Limb (tissue), 2 donors: ENCODE measurements at regions not wholly inside any gene's neighbourhood (a gene's known extent, or its start where the extent isn't known, plus 50 kb on each side); places are given as distances from the start of the nearest gene placed in this dataset.
"Not testable (repeated sequence)": the region's sequence is repeated elsewhere in the genome, so short reads cannot be mapped to it uniquely, and the experiment has no call there.

Experiments
- DNase-seq, 2 donors: peaks; one replicate each; pipeline ENCODE4 v3.0.0-alpha.2; 2016; ENCODE audit errors: extremely low spot score in 2 of 2

DNA sequence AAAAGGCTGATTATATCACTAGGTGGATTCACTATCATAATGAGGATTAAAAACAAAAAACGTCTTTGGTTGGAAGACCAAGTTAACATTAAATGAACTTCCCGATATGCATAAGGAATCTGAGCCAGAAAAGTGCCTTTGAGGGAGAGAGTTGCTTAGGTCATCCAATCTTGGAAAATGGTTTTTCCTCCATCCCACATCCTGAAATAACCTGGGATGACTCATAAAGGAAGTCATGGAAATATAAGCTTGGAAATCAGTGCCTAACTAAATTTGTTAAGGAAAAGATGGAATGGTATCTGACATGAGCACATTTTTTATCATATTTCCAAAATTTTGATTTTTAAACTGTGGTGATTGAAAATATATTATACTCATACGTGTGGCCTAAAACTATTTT lies 66.0 kb downstream of the KBTBD8 start:
- no peak for DNase-seq

DNA sequence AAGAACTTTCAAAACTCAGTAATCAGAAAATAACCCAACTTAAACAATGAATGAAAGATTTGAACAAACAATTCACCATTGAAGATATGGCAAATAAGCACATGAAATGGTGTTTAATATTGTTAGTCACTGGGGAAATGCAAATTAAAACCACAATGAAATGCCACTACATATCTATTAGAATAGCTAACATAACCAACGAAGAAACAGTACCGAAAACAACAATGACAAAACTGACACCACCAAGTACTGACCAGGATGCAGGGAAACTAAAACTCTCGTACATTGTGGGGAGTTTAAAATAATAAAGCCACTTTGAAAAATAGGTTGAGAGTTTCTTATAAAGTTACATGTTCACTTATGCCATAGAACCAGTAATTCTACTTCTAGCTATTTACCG lies 69.1 kb downstream of the KBTBD8 start:
- DNase-seq = no peak

DNA sequence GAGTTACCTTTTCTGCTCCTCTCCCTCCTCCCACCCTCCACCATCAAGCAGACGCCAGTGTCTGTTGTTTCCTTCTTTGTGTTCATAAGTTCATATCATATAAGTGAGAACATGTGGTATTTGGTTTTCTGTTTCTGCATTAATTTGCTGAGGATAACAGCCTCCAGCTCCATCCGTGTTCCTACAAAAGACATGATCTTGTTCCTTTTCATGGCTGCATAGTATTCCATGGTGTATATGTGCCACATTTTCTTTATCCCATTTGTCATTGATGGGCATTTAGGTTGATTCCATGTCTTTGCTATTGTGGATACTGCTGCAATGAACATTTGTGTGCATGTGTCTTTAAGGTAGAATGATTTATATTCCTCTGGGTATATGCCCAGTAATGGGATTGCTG lies 74.5 kb downstream of the KBTBD8 start:
- DNase-seq = not testable (repeated sequence)

DNA sequence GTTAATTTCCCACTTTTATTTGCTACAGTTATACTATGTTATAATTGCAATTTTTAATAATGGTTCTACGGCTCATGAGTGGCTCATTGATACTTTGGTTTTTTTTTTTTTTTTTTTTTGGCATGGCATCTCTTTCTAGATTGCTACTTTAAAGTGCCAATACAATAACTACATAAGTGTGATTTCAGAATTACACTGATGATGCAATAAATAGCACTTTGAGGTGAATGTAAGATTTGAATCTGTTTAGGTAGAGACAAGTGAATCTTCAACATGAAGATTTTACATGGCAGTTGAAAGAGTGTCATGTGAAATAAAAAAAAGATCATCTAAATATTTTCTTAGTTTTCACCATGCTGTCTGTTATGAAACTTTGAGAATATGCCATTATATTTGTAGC lies 75.7 kb downstream of the KBTBD8 start:
- DNase-seq = no peak

DNA sequence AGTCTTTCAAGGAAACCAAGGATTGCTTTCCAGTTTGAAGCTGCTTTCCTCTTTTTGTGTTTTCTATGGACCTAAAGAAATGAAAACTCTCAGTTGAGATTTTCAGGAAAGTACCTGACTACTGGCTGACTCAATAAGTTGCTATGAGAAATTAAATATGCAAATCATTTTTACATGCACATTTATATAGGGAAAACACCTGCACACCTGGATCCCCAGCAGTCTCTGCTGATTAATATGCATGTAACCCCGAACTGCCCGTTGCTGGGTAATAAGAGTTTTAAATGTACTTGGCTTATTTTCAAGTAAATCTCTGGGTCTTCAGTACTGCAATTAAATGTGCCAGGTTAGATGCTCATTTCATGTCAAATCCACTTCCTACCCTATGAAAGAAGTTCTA lies 77.2 kb downstream of the KBTBD8 start:
- DNase-seq = no peak

DNA sequence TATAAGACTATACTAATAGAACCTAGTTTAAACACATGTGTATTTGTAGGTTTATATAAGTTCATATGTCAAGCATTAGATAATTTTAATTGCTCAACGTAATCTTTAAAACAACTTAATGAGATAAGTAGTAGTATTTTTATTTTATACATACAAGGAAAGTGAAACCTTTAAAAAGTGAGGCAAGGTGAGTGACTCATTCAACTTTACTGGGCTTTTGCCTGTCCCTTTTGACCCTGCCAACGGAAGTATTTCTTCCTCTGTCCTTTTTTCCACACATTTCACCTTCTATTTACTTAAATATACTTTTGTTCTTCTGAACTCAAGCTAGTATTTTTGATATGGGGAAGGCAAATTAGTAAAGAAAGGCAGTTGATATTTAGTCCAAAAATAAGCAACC lies 78.5 kb downstream of the KBTBD8 start:
- DNase-seq = no peak

DNA sequence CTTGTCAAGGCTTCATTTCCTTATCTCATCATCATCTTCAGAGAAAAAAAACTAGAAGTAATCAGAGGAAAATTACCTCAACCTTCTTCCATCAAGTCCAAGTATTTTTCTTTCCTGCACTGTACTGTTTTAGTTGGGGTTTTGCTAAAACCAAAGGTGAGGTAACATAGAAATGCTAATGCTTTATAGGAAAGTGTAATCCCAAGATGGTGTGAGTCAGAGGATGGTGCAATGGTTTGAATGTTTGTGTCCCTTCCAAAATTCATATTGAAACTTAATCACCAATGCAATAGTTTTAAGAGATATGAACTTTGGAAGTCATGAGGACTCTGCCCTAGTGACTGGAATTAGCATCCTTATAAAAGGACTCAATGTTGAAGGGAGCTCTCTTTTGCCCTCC lies 79.5 kb downstream of the KBTBD8 start:
- DNase-seq = no peak

DNA sequence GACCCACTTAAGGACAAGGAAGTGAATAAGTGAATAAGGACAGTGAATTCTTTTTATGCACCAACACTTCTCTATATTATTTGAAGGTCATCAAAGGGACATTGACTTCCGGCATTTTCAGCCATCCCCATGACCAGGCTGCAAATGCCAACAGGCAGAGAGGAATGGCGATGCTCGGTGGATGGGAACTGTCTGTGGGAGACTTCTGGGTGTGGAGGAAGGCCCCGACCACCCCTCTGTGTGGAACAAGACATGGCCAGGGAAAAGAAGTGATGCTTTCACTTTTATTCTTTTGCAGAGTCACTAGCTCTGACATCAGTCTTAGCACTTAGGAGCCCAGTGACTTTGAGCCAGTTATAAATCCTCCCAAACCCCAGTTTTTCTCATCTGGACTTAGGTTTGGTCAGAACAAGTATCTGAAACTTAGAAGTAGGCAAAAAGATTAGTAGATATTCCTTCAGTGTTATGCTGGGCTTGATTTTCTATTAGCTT lies 84.5 kb downstream of the KBTBD8 start:
- no peak for DNase-seq

DNA sequence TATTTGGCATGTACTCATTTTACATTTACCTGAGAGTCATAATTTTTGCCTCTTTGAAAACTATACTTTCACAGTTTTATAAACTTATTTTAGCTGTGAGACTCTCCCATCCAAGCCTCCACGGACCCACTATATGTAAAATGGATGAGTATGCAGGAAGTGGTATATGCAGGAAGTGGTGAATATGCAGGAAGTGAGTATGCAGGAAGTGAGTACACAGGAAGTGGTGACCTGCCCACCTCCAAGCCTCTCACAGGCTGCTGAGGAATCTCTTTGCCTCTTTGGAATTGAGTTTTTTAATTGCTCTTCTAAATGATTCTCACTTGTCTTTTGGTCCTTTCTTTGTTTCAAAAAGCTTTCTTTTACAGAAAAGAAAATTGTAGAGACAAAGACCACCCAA lies 85.2 kb downstream of the KBTBD8 start:
- DNase-seq = no peak

DNA sequence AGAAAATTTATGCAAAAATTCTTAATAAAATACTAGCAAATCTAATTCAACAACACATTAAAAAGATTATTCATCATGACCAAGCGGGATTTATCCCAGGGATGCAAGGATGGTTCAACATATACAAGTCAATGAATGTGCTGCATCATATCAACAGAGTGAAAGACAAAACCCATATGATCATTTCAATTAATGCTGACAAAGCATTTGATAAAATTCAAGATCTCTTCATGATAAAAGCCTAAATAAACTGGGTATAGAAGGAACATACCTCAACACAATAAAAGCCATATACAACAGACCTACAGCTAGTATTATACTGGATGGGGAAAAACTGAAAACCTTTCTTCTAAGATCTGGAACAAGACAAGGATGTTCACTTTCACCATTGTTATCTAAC lies 89.7 kb downstream of the KBTBD8 start:
- DNase-seq = no peak

DNA sequence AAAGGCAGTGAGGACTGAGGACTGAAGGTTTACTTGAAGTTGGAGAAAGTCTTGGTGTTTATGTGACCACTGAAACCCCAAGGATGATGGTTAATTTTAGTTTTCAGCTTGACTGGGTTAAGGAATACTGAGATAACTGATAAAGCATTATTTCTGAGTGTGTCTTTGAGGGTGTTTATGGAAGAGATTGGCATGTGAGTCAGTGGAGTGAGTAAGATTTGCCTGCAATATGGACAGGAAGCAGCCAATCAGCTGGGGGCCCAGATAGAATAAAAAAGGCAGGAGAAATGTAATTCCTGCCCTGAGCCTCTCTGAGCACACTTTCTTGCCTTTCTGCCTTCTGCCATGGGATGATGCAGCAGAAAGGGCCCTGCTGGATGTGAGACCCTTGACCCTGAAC lies 92.4 kb downstream of the KBTBD8 start:
- DNase-seq = no peak

DNA sequence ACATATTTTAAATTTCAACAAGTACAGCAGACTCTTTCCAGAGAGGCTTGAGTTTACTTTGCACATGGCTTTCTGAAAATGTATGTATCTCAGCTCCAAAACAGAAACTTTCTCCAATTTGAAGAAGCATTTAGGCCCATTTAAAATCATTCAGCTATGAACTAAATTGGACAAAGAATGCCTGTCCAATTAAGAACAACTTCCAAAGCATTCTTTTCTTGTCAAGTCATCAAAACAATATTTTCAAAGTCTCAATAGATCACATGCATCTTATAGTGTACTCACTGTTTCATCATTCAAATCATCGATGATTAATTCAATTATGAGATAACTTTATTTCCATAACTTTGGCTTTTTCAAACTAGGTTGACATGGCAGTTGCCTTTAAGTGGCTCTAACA lies 95.2 kb downstream of the KBTBD8 start:
- no peak for DNase-seq

DNA sequence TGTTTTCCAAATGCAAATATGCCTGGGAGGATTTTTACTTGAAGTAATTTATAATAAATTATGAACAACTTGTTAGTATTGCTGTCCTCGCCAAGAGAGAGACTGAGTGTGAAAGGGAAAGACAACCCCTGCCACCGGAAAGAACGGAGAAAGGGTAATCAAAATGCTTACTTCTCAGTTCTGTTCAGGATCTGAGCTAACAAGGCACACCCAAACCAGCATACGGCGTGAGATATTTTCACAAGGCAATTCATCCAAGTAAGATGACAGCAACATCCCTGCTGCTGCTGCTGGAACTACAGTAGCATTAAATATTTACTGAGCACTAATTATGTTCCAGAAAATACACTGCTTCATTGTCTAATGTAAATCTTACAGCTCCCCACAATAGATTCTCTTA lies 96.1 kb downstream of the KBTBD8 start:
- DNase-seq = no peak

DNA sequence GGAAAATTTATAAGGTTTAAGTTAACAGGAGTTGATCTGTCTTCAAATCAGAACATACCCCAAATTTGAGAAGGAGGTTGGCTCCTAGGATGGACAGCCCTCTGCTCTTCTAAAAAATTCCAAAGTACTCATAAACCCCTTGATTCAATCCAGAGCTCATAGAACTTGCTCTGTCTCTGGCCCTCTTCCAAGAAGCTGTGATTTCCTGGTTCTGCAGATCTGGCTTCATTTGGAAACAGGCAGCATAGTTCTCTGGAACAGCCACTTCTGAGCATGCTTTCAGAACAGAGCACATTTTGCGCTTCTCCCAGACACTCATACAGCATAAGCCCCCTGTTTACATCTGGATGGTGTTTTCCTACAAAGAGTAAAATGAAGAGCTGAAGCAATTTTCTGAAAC lies 96.7 kb downstream of the KBTBD8 start:
- peak; percentile 42 to 76 for DNase-seq

DNA sequence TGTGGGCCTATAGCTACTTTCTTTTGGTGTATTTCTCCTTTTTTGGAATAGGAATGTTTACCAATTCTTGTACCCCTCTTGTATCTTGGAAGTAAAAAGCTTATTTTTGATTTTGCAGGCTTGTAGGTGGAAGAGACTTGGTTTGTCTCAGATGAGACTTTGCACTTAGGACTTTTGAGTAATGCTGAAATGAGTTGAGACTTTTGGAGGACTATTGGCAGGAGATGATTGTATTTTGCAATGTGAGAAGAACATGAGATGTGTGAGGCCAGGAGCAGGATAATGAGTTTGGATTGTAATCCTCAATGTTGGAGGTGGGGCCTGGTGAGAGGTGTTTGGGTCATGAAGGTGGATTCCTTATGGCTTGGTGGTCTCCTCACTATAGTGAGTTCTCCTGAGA lies 106.3 kb downstream of the KBTBD8 start:
- no peak for DNase-seq

DNA sequence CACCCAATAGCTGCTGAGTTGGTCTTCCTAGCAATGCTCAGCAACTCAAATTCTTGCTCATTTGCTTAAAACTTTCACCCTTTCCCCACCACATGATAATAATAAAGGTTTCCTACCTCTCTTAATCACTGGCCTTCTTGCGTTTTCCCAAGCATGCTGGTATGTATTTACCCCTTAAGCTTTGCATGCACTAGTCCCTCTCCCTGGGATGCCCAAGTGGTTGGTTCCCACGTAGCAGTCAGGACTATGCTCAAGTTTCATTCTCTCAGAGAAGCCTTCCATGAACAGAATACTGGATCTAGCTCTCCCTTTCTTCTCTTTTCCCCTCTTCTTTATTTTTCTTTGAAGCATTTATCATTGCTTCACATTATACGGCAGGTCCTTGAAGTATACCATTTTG lies 108.8 kb downstream of the KBTBD8 start:
- no peak for DNase-seq

DNA sequence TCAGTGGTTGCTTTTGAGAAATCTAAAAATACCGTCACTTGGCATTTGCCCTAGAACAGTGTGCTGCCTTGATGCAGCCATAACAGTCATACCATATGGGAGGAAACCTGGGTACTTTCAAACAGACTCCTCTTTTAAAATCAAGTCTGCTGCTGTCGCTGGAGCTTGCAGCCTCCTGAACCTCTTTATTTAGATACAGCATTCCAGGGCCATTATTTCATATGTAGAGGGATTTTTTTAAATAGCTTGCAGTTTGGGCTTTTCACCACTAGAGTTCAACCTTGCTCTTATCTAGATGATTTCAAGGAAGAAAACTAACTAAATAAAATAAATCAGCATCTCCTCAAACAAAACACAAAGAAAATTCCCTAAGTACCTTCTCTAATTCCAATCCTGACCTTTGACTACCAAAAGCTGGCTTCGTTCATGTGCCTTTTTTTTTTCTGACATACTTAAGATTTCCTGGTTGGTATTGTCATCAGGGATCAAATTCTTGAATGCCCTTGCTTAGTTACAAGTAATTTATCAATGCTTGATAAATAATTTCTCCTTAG lies 111.6 kb downstream of the KBTBD8 start:
- DNase-seq = peak in 1 of 2 donors; percentile 79

DNA sequence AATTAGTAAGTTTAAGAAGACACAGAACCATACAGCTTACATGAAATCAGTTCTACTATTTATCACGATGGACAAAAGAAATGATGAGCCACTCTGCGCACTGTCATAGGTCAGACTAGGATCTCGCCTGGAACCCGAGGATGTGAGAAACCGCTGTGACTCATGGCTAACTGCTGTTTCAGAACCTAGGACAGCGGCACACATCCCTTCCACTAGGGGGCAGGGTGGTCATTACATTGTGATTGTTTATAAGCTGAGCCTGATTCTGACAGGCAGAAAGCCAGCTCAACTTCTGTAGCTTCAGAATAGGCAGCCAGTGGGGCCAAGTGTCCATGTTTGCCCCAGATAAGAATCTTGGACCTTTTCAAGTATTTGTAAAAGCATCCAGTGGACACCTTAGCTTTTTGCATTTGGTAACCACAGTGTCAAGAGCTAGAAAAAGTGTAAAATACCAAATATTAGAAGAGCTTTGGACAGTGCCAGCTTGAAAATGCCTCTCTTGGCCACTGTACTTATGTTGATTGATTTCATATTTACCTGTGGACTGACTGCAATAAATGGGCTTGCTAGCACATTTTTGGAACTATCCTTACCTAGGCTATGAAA lies 115.8 kb downstream of the KBTBD8 start:
- peak; percentile 85 to 90 for DNase-seq

DNA sequence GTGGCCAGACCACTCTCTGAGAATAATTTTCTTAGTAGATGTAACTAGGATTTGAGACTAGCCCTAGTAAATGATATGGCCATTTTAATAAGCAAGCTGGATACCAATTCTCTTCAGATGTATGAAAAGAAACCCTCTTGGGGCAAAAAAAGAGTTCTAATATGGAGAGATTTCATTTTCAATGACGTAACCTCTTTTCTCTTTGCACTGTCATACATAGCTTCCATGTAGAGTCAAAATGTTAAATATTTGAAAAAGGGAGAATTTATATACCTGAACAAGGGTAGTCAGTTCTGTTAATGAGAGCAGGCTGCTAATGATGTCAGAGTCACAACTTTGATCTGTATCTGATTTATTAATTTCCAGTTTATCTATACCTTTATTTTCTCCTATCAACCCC lies 120.0 kb downstream of the KBTBD8 start:
- no peak for DNase-seq

DNA sequence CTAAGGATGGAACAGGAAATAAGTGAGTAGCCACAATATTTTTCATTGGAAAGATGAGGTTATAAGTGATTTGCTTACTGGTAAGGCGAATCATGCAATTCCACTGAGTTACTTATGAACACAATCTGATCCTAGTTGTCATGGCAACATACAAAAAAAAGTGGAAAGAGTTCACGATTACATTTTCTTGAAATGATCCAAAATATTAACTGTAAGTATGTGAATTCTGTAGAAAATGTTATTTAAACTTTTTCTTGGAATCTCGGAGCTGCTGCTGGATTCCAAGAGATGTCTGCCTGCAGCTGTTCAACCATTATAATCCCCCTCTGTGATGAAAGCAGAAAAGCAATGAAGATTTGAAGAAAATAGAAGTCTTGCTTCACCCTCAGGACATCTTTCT lies 120.5 kb downstream of the KBTBD8 start:
- peak in 1 of 2 donors; percentile 65 for DNase-seq

DNA sequence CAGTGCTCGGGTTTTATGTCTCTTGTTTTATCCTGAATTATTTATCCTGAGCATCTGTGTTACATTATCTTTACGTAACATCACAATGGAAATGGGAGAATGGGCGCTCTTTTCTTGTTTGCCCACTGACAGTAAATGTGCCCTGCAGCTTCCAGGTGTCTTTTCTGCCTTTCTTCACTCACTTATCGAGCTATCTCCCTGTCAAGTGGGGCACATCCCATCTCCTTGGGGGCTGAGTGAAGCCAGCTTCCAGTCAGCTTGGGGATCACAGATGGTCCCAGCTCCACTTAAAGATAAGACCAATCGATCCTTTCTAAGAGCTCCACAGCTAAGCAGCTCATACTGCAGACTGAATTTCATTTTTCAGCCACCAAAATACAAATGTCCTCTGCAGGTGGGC lies 125.8 kb downstream of the KBTBD8 start:
- DNase-seq = no peak

DNA sequence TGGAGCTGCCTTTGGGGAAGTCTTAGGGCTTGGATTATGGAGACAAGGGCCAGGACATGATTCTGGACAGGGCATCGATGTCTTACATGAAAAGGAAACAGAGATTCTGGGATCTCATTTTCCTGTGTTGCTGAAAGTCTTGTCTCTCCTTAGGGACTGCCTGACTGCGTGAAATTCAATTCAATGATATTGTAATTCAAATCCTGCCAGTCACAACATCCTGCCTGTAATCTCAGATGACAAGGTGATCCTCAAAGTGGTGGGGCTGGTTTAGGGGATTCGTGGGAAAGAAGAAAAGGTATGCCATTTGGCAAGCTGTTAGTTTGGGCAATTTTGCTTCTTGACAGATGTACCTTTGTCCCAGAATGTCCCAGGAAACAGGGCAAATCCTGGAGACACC lies 129.1 kb downstream of the KBTBD8 start:
- DNase-seq = no peak

DNA sequence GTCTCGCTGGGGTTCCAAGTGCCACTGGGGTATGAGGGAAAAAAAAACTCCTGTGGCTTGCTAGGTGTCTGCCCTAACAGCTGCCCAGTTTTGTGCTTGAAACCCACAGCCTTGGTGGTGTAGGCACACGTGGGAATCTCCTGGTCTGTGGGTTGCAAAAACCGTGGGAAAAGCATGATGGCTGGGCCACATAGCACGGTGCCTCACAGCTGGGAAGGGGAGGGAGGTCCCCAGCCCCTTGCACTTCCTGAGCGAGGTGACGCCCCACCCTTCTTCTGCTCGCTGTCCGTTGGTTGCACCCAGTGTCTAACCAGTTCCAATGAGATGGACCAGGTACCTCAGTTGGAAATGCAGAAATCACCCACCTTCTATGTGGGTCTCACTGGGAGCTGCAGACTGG lies 144.3 kb downstream of the KBTBD8 start:
- no peak for DNase-seq

DNA sequence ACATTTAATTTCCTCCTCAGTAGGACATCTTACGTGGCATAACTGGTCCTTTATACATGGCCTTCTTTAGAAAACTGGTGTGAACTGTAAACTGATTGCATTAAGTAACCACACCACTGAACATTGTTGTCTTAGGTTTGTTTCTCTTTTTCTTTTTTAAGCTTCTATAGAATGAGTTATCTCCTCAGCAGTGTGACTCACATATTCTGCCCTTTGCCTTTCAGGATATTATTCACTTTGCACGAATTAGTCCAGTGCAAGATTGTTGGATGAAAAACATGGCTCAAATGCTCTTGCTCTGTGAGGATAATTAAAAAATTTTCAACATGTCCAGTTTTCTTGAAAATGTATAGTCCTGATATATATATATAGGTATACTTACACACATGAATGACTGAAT lies 147.6 kb downstream of the KBTBD8 start:
- DNase-seq = no peak
